Renal cortical epithelial cell (primary cell): ENCODE measurements at regions not wholly inside any gene's neighbourhood (a gene's known extent, or its start where the extent isn't known, plus 50 kb on each side); places are given as distances from the start of the nearest gene placed in this dataset.
"Not testable (repeated sequence)": the region's sequence is repeated elsewhere in the genome, so short reads cannot be mapped to it uniquely, and the experiment has no call there.

Source experiments
- DNase-seq: peaks from one replicate; pipeline ENCODE4 v3.0.0-alpha.2; 2011; ENCODE audit warnings: low read depth

- DNase-seq, result no peak
Observed at GRCh38 chr18:76307293-76307690, 187.8 kb downstream of the ZNF516 start.

GRCh38 chr18:76306685-76307292 lies 188.3 kb downstream of the ZNF516 start:
- no peak for DNase-seq

- DNase-seq, result no peak
Observed at GRCh38 chr18:76285866-76286265, 209.2 kb downstream of the ZNF516 start.

GRCh38 chr18:76281565-76281964 lies 213.5 kb downstream of the ZNF516 start:
- no peak for DNase-seq

- DNase-seq, result no peak
Observed at GRCh38 chr18:76277801-76278200, 217.2 kb downstream of the ZNF516 start.

GRCh38 chr18:76275727-76276313 lies 219.2 kb downstream of the ZNF516 start:
- DNase-seq, result no peak

- no peak for DNase-seq
Observed at GRCh38 chr18:76274468-76275289, 220.4 kb downstream of the ZNF516 start.

GRCh38 chr18:76273956-76274355 lies 221.1 kb downstream of the ZNF516 start:
- DNase-seq, result no peak

GRCh38 chr18:76273036-76273545 lies 222.0 kb downstream of the ZNF516 start:
- DNase-seq, result no peak

- DNase-seq, result not testable (repeated sequence)
Observed at GRCh38 chr18:76267423-76267822, 227.6 kb downstream of the ZNF516 start.

GRCh38 chr18:76266236-76266991 lies 228.6 kb downstream of the ZNF516 start:
- DNase-seq, result no peak

GRCh38 chr18:76265497-76266235 lies 229.4 kb downstream of the ZNF516 start:
- DNase-seq, result peak; percentile 32

GRCh38 chr18:76264876-76265250 lies 230.2 kb downstream of the ZNF516 start:
- no peak for DNase-seq

GRCh38 chr18:76264198-76264875 lies 230.7 kb downstream of the ZNF516 start:
- no peak for DNase-seq

GRCh38 chr18:76263046-76264005 lies 231.7 kb downstream of the ZNF516 start:
- DNase-seq, result no peak

- no peak for DNase-seq
Observed at GRCh38 chr18:76260941-76261472, 234.0 kb downstream of the ZNF516 start.

GRCh38 chr18:76259711-76260110 lies 235.3 kb downstream of the ZNF516 start:
- no peak for DNase-seq

- no peak for DNase-seq
Observed at GRCh38 chr18:76259096-76259495, 235.9 kb downstream of the ZNF516 start.

- no peak for DNase-seq
Observed at GRCh38 chr18:76258209-76258608, 236.8 kb downstream of the ZNF516 start.
